ENCODE measurements at regions not wholly inside any gene's neighbourhood (a gene's known extent, or its start where the extent isn't known, plus 50 kb on each side); places are given as distances from the start of the nearest gene placed in this dataset.

DNA sequence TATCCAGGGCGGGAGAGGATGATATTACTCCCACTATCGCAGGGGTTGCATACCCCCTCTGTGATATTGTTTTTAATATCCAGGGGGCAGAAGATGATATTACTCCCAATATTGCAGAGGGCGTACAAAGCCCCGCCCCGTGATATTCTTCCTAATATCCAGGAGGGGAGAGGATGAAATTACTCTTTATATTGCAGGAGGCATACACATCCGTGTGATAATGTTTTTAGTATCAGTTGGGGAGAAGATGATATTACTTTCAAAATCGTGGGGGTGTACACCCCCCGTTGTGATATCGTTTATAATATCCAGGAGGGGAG is 52.9 kb upstream of the OXA1L start:
- TF ChIP-seq POLR2AphosphoS5 (IDR thresholded peaks at IDR 0.05) = no peak
- TF ChIP-seq, protein P1, sequence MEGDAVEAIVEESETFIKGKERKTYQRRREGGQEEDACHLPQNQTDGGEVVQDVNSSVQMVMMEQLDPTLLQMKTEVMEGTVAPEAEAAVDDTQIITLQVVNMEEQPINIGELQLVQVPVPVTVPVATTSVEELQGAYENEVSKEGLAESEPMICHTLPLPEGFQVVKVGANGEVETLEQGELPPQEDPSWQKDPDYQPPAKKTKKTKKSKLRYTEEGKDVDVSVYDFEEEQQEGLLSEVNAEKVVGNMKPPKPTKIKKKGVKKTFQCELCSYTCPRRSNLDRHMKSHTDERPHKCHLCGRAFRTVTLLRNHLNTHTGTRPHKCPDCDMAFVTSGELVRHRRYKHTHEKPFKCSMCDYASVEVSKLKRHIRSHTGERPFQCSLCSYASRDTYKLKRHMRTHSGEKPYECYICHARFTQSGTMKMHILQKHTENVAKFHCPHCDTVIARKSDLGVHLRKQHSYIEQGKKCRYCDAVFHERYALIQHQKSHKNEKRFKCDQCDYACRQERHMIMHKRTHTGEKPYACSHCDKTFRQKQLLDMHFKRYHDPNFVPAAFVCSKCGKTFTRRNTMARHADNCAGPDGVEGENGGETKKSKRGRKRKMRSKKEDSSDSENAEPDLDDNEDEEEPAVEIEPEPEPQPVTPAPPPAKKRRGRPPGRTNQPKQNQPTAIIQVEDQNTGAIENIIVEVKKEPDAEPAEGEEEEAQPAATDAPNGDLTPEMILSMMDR (IDR thresholded peaks at IDR 0.05) = no peak
- no peak for TF ChIP-seq POLR2A (IDR thresholded peaks at IDR 0.05)
- no peak for TF ChIP-seq EP300 (IDR thresholded peaks at IDR 0.05)
